Thoracic aorta (tissue), 2 donors: ENCODE measurements at regions not wholly inside any gene's neighbourhood (a gene's known extent, or its start where the extent isn't known, plus 50 kb on each side); places are given as distances from the start of the nearest gene placed in this dataset.

Experiments used
- ATAC-seq: fragments of 150-250 bp; one replicate; pipeline ENCODE4 v1.8.0; 2017; ENCODE audit warnings: low read depth; ENCODE audit not compliant: insufficient number of reproducible peaks, low FRiP score
- DNase-seq: peaks from one replicate; pipeline ENCODE4 v3.0.0-alpha.2; 2020; ENCODE audit warnings: low spot score
- H3K27ac ChIP-seq, 2 donors: fragments of 200-600 bp; sonication (generic); 1 replicate in 1 of 2; 2 replicates in 1 of 2; pipeline ENCODE4 v1.5.1; 2016; ENCODE audit warnings: mild to moderate bottlenecking in 2 of 2, moderate library complexity in 2 of 2
- H3K27me3 ChIP-seq: fragments of 200-600 bp; sonication (generic); replicated peaks from 2 replicates; pipeline ENCODE4 v1.6.0; 2016; ENCODE audit warnings: mild to moderate bottlenecking; ENCODE audit not compliant: insufficient read depth
- H3K36me3 ChIP-seq: fragments of 200-600 bp; sonication (generic); one replicate; pipeline ENCODE4 v1.5.1; 2016
- H3K4me1 ChIP-seq, 2 donors: fragments of 200-600 bp; sonication (generic); 1 replicate in 1 of 2; 2 replicates in 1 of 2; pipeline versions ENCODE4 v1.5.1 to v1.6.0; 2016; ENCODE audit warnings: low read depth in 2 of 2, mild to moderate bottlenecking in 1 of 2; ENCODE audit not compliant: control insufficient read depth in 1 of 2
- H3K4me3 ChIP-seq: fragments of 200-600 bp; sonication (generic); 2 replicates; pipeline ENCODE4 v1.5.1; 2016; ENCODE audit warnings: mild to moderate bottlenecking
- H3K9me3 ChIP-seq: fragments of 200-600 bp; sonication (generic); 2 replicates; pipeline ENCODE4 v1.5.1; 2016
- CTCF ChIP-seq: fragments of 200-600 bp; sonication (generic); IDR thresholded peaks from one replicate; pipeline ENCODE4 v1.5.1; 2019; ENCODE audit warnings: antibody characterized with exemption

GRCh38 chr4:115353370-115353769, 239.9 kb upstream of the NDST4 start:
- no peak overlapping the region for H3K27ac ChIP-seq
- H3K27me3 ChIP-seq = no peaks in the 10 kb centered on the region
- H3K4me3 ChIP-seq = no peak overlapping the region
- no peaks in the 10 kb centered on the region for H3K4me1 ChIP-seq
- TF ChIP-seq CTCF = no peak
- no peak for DNase-seq
- no peak for ATAC-seq
- peaks cover 4% of the 10 kb centered on the region for H3K9me3 ChIP-seq
- no peaks in the 10 kb centered on the region for H3K36me3 ChIP-seq

DNA sequence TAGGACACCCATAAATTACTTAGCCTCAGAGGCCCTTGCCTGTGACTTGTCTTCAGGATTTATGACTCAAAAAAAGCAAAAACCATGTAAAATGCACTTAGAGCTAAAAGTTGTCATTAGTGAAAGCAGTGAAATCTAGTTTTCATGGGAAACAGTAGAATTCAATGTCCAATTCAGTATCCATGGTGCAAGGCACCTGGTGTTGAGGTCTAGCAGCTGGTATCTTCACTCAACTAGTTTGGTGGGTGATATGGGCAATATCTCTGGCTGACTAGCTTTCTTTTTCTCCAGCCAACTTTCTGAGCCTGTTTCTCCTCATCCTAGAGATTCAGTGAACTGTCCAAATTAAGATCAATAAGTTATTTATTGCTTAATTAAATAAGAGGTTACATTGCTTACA, 229.8 kb upstream of the NDST4 start:
- H3K4me1 ChIP-seq = no peaks in the 10 kb centered on the region
- TF ChIP-seq CTCF = no peak
- no peaks in the 10 kb centered on the region for H3K36me3 ChIP-seq
- DNase-seq (no peak), ATAC-seq (no peak)
- H3K9me3 ChIP-seq = no peaks in the 10 kb centered on the region
- no peak overlapping the region for H3K27ac ChIP-seq
- no peak overlapping the region for H3K4me3 ChIP-seq
- no peaks in the 10 kb centered on the region for H3K27me3 ChIP-seq

- Histone ChIP-seq H3K36me3 (no peaks in the 10 kb centered on the region), H3K4me1 (no peaks in the 10 kb centered on the region), H3K27me3 (no peaks in the 10 kb centered on the region), H3K27ac (no peak overlapping the region), H3K4me3 (no peak overlapping the region), H3K9me3 (no peaks in the 10 kb centered on the region)
- no peak for TF ChIP-seq CTCF
- ATAC-seq (no peak), DNase-seq (no peak)
Observed at GRCh38 chr4:115334736-115335411, 221.5 kb upstream of the NDST4 start.

GRCh38 chr4:115332078-115332477, 218.7 kb upstream of the NDST4 start:
- Histone ChIP-seq H3K9me3 (no peaks in the 10 kb centered on the region), H3K27me3 (no peaks in the 10 kb centered on the region), H3K36me3 (no peaks in the 10 kb centered on the region), H3K4me1 (no peaks in the 10 kb centered on the region), H3K4me3 (no peak overlapping the region), H3K27ac (no peak overlapping the region)
- no peak for DNase-seq
- no peak for ATAC-seq
- TF ChIP-seq CTCF = no peak

DNA sequence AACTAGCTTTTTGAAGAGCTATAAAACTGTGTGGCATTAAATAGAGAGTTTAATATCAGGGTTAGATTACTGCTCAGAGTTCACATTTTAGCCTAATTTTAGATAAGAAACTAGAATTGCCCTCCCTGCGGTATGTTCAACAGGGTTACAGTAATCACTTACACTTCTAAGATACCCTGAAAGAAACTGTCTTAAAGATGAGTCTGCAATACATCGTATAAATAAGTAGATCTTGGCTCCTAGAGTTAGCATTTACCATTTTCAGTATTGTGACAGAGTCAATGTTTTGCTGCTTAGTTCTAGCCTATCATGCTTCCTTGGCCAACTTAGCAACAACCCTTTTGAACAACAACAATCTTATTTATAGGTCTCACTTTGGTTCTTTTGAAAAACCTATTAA, 217.8 kb upstream of the NDST4 start:
- Histone ChIP-seq H3K4me1 (no peaks in the 10 kb centered on the region), H3K27me3 (no peaks in the 10 kb centered on the region), H3K9me3 (no peaks in the 10 kb centered on the region), H3K27ac (no peak overlapping the region), H3K36me3 (no peaks in the 10 kb centered on the region), H3K4me3 (no peak overlapping the region)
- ATAC-seq = no peak
- no peak for TF ChIP-seq CTCF
- no peak for DNase-seq
